GM18870 (cell line): ENCODE measurements at regions not wholly inside any gene's neighbourhood (a gene's known extent, or its start where the extent isn't known, plus 50 kb on each side); places are given as distances from the start of the nearest gene placed in this dataset.

ENCODE experiments used
- ATAC-seq: cut with Tn5 transposase; IDR thresholded peaks from one replicate; pipeline ENCODE4 v1.9.1; 2021; ENCODE audit warnings: moderate library complexity; ENCODE audit not compliant: unreplicated experiment

DNA sequence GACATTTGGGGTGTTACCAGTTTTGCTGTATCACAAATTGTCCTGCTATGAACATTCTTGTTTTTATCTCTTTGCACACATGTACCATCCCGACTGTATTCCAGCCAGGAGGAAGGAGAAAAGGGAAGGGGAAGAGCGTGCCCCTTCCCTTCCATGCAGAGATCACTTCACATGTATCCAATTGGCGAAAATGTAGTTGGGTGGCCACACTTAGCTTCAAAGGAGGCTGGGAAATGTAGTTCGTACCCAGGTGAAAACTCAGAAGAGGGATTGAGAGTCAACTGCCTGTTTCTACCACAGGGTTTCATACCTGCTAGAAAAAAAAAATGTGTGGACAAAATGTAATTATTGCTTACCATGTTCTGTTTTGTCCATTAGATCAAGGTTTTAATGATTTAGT, 189.1 kb upstream of the PELI2 start:
- no peak for ATAC-seq

GRCh38 chr14:55930016-55930784, 188.0 kb upstream of the PELI2 start:
- no peak for ATAC-seq

DNA sequence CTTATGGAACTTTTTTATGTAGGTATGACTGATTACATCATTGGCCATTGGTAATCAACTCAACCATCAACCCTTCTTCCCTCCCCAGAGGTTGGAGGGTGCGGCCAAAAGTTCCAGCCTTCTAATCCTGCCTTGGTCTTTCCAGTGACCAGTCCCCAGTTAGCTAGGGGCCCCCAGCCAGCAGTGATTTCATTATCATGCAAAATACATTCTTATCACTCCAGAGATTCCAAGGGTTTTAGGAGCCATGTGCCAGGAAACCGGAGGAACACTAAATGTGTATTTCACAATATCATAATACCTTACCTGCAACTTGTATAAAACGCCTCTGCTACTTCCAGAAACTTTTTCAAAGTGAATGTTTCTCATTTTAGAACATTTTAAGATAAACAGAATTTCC, 181.5 kb upstream of the PELI2 start:
- no peak for ATAC-seq

GRCh38 chr14:55938249-55938791, 179.9 kb upstream of the PELI2 start:
- no peak for ATAC-seq

DNA sequence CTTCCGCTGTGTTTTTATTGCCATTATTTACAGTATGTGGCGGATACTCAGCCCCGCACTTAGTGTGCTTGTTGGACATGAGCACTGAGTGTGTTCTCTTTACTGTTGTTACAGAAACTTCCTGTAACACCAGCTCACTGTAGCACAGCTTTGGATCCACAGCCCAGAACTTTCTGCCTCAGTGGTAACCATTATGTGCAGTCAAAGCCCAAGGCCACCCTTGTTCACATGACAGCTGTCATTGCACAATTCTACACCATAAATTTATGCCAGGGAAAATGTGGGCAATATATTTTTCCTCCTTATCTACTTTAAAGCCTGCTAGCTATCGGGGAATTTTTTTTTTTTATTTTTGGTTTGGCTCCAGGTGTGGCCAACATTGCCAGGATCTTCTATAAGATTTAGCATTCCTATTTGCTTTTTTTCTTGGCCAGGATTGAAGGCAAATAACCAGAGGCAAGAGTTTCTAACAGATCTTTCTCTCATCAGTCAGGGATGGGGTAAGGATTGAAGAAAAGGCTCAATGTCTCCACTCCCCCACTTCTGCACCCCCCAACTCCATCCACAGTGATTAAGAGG, 176.0 kb upstream of the PELI2 start:
- ATAC-seq: no peak

- no peak for ATAC-seq
Observed at GRCh38 chr14:55942826-55943225, 175.4 kb upstream of the PELI2 start.

DNA sequence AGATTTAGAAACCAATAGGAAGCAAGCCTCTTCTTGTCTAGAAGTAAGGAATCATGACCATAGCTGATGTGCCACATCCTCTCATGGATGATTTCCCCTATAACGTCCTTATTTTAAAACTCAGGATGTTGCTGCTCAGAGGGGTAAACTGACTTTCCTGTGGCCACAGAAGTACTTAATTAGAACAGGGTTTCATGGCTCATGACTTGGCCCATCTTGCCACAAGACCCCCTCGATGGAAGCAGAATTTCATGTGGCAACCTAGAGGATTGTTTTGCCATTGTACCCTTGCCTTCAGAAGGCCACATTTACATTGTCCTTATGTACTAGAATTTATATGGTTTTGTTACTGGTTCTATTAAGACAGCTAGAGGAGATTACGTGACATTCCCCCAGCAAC, 173.5 kb upstream of the PELI2 start:
- no peak for ATAC-seq

DNA sequence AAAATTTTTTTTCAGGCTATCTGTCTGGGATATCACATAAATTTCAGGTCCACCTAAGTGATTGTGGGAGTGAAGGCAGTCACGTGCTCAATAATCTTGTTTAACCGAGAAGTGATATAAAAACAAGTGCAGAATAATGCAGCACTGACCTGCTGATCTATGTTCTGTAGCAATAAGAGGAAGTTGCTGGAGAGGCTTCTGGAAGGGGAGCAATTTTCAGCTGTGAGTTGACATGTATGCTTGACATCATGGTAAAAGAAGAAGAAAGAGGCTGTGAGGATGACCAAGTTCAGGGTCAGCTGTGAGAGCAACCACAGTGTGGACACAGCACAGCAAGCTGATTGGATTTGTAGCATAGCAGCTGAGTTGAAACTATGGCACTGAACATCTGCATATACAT, 172.0 kb upstream of the PELI2 start:
- no peak for ATAC-seq

- no peak for ATAC-seq
Observed at GRCh38 chr14:55948399-55948798, 169.8 kb upstream of the PELI2 start.

DNA sequence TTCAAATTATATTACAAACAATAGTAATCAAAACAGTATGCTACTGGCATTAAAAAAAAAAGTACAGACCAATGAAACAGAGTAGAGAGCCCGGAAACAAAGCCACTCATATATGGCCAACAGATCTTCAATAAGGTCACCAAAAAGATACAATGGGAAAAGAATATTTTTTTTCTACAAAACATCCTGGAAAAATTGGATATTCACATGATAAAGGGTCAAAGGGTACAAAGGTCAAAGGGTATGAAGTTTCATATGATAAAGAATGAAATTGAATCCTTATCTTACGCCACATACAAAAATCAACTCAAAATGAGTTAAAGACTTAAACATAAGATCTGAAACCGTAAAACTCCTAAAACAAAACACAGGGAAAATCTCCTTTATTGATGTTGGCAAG, 168.5 kb upstream of the PELI2 start:
- ATAC-seq: no peak

GRCh38 chr14:55950135-55950534, 168.1 kb upstream of the PELI2 start:
- ATAC-seq: no peak

- ATAC-seq: no peak
Observed at GRCh38 chr14:55951341-55952206, 166.6 kb upstream of the PELI2 start.

DNA sequence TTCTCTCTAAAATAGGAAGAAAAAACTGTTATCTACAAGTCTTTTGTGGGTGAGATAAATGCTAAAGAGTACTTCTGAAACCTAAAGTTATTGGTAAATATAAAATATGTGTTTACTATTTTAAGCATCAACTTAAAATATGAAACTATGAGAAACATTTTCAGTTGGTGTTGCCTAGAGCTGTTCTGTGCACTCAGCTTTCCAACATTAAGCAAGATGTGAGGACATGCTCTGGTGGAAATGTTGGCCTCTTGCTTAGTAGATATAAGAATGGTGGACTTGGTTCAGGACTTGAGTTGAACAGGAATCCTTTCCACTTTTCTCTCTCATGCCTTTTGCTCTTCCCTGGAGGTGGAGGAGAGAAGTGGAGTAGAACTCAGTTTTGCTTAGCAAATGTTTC, 164.1 kb upstream of the PELI2 start:
- ATAC-seq: no peak

DNA sequence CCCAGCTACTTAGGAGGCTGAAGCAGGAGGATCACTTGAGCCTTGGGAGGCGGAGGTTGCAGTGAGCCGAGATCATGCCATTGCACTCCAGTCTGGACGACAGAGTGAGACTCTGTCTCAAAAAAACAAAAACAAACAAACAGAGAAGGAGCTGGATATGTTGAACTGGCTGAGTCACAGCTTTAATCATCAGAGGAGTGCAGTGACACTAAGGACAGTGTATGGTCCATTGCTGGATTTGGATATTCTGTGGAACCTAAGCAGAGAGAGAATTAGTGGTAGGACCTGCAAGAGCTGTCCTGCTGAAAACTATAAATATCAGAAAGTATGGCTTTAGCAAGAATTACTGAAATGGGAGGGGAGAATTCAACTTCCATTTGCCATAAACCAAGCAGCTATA, 163.0 kb upstream of the PELI2 start:
- no peak for ATAC-seq

- no peak for ATAC-seq
Observed at GRCh38 chr14:55957950-55958349, 160.3 kb upstream of the PELI2 start.

- ATAC-seq: no peak
Observed at GRCh38 chr14:55963295-55963694, 154.9 kb upstream of the PELI2 start.

GRCh38 chr14:55964091-55964490, 154.1 kb upstream of the PELI2 start:
- ATAC-seq: no peak

DNA sequence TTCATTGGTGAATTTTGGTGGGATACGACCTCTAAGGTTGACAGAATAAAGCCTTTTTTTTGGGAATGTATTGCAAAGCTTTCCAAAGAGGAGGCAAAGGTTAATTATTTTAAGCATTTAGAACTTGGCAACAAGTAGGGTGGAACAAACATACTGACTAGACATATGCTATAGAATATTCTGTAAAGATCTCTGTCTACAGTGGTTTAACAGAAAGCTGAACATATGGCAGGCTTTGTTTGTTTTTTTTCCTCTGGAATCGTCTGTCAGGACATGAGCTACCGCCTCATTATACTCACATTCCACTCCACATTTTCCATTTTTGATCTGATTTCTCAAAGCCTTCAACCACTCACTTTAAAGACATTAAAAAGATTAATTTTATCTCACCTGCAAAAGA, 153.4 kb upstream of the PELI2 start:
- no peak for ATAC-seq

GRCh38 chr14:55965851-55966250, 152.4 kb upstream of the PELI2 start:
- ATAC-seq: no peak

- ATAC-seq: no peak
Observed at GRCh38 chr14:55968741-55969140, 149.5 kb upstream of the PELI2 start.

DNA sequence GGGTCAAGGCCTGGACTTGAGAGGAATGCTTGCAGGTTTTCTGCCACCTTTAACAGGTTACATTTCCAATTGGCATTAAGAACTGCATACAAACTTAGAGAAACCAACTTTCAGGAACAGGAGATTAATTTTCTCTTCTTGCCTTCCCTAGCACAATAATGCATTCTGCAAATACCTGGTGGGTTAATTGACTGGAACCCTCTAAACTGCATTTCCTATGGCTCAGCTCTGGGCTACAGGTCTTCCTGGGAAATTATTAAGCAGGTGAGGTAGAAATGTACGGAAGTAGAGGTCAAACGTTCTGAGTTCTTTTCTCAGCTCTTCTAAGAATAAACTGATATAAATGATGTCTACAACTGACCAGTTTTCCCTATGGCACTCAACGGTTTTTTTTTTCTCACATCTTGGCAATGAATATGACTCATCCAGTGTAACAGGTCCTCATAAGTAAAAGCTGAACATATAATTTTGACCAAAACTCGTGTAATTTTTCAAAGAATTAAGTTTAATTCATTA, 144.9 kb upstream of the PELI2 start:
- ATAC-seq: no peak
